ENCODE measurements at regions not wholly inside any gene's neighbourhood (a gene's known extent, or its start where the extent isn't known, plus 50 kb on each side); places are given as distances from the start of the nearest gene placed in this dataset.

DNA sequence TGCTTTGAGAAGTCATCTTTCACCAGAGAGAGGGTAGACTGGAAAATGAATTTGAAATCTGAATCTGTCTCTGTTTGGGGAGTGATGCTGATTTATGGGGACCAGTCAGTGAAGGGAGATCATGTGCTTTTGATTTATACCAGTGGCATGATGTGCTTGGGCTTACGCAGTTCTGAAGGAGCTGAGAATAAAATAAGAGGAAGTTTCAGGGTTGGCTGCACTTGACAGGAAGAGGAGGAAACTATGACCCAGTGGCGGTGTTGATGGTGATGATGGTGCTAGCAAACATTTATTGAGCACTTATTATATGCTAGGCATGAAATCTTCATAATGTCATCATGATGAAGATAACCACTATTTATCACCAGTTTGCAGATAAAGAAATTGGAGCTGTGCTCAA, 136.4 kb upstream of the GLRA1 start:
- TF ChIP-seq POLR2A (IDR thresholded peaks at IDR 0.05) (no peak), POLR2AphosphoS5 (IDR thresholded peaks at IDR 0.05) (no peak), EP300 (IDR thresholded peaks at IDR 0.05) (no peak)
- TF ChIP-seq, protein P1, sequence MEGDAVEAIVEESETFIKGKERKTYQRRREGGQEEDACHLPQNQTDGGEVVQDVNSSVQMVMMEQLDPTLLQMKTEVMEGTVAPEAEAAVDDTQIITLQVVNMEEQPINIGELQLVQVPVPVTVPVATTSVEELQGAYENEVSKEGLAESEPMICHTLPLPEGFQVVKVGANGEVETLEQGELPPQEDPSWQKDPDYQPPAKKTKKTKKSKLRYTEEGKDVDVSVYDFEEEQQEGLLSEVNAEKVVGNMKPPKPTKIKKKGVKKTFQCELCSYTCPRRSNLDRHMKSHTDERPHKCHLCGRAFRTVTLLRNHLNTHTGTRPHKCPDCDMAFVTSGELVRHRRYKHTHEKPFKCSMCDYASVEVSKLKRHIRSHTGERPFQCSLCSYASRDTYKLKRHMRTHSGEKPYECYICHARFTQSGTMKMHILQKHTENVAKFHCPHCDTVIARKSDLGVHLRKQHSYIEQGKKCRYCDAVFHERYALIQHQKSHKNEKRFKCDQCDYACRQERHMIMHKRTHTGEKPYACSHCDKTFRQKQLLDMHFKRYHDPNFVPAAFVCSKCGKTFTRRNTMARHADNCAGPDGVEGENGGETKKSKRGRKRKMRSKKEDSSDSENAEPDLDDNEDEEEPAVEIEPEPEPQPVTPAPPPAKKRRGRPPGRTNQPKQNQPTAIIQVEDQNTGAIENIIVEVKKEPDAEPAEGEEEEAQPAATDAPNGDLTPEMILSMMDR (IDR thresholded peaks at IDR 0.05), result no peak

All from gastroesophageal sphincter (tissue), 3 donors.